Kidney (tissue), 13 donors: ENCODE measurements at regions not wholly inside any gene's neighbourhood (a gene's known extent, or its start where the extent isn't known, plus 50 kb on each side); places are given as distances from the start of the nearest gene placed in this dataset.

Source experiments
- DNase-seq, 5 donors: peaks; one replicate each; pipeline ENCODE4 v3.0.0-alpha.2; 2013 to 2020
- FAIRE-seq: peaks from 2 replicates; lab custom pipeline; 2012; peaks lifted over from hg19 to GRCh38; lab: Jason Lieb, UNC
- H3K27ac ChIP-seq, 2 donors: one replicate each; pipeline ENCODE4 v1.7.0; 2013; ENCODE audit warnings: low read depth in 2 of 2, low read length in 2 of 2, inconsistent platforms in 1 of 2
- H3K27me3 ChIP-seq: one replicate; pipeline ENCODE4 v1.7.1; 2013; ENCODE audit warnings: low read length, inconsistent platforms; ENCODE audit not compliant: control insufficient read depth, insufficient read depth
- H3K36me3 ChIP-seq, 3 donors: one replicate each; pipeline versions ENCODE4 v1.7.0 to v1.7.1; 2013; ENCODE audit warnings: low read length in 3 of 3, control low read depth in 1 of 3, inconsistent platforms in 1 of 3; ENCODE audit not compliant: insufficient read depth in 3 of 3, control insufficient read depth in 2 of 3
- H3K4me1 ChIP-seq, 3 donors: one replicate each; pipeline versions ENCODE4 v1.7.0 to v1.7.1; 2013; ENCODE audit warnings: low read length in 3 of 3, inconsistent platforms in 1 of 3, low read depth in 1 of 3; ENCODE audit not compliant: control insufficient read depth in 2 of 3, insufficient read depth in 2 of 3
- H3K4me3 ChIP-seq, 3 donors: one replicate each; pipeline versions ENCODE4 v1.7.0 to v1.8.1; 2013; ENCODE audit warnings: low read length in 3 of 3, control low read depth in 1 of 3, inconsistent platforms in 1 of 3
- H3K9ac ChIP-seq, 3 donors: one replicate each; pipeline versions ENCODE4 v1.7.0 to v1.7.1; 2013; ENCODE audit warnings: low read length in 3 of 3, control low read depth in 1 of 3, inconsistent platforms in 1 of 3
- H3K9me3 ChIP-seq, 3 donors: one replicate each; pipeline versions ENCODE4 v1.7.0 to v1.7.1; 2013; ENCODE audit warnings: low read length in 3 of 3, control low read depth in 1 of 3, inconsistent platforms in 1 of 3; ENCODE audit not compliant: control insufficient read depth in 2 of 3, insufficient read depth in 1 of 3
- CTCF ChIP-seq: IDR thresholded peaks from 3 replicates; pipeline ENCODE4 v1.5.1; 2012; ENCODE audit warnings: mild to moderate bottlenecking, moderate library complexity, borderline replicate concordance; ENCODE audit not compliant: insufficient read depth; ENCODE audit errors: extremely low read depth
- intact Hi-C: fragments of 100-400 bp; cut with DNase I; formaldehyde crosslinking; loops from one replicate; pipeline ENCODE4 v1.11.1; 2022
- donor health status: control.
- donor health status: control.
- donor health status: control.
- donor health status: control.
- donor health status: control.
- donor health status: DM: yes; HTN: yes; CAD: no.
- donor health status: Normal renal cell carcinoma (clear cell type).

GRCh38 chr14:54135804-54136280 is 179.2 kb upstream of the BMP4 start:
- peaks cover 0 to 4% (median 0%) of the 10 kb centered on the region in 3 donors for H3K4me1 ChIP-seq
- DNase-seq = no peak
- no peaks in the 10 kb centered on the region for H3K9me3 ChIP-seq
- H3K4me3 ChIP-seq = no peak overlapping the region
- TF ChIP-seq CTCF = no peak
- H3K27ac ChIP-seq = no peak overlapping the region
- FAIRE-seq = no peak
- no peak overlapping the region for H3K9ac ChIP-seq
- intact Hi-C loops = no loop called here
- H3K36me3 ChIP-seq = no peaks in the 10 kb centered on the region
- H3K27me3 ChIP-seq = no peaks in the 10 kb centered on the region

GRCh38 chr14:54136894-54137613 is 180.4 kb upstream of the BMP4 start:
- Histone ChIP-seq H3K9ac (no peak overlapping the region), H3K36me3 (no peaks in the 10 kb centered on the region), H3K27me3 (no peaks in the 10 kb centered on the region), H3K27ac (no peak overlapping the region), H3K4me3 (no peak overlapping the region), H3K9me3 (no peaks in the 10 kb centered on the region), H3K4me1 (peaks cover 0 to 4% (median 0%) of the 10 kb centered on the region in 3 donors)
- FAIRE-seq = no peak
- intact Hi-C loops = no loop called here
- no peak for TF ChIP-seq CTCF
- DNase-seq = no peak

GRCh38 chr14:54137614-54137961 is 181.0 kb upstream of the BMP4 start:
- no peaks in the 10 kb centered on the region for H3K9me3 ChIP-seq
- FAIRE-seq (no peak), DNase-seq (no peak)
- H3K27ac ChIP-seq = no peak overlapping the region
- peaks cover 0 to 6% (median 0%) of the 10 kb centered on the region in 3 donors for H3K4me1 ChIP-seq
- no peak for TF ChIP-seq CTCF
- H3K27me3 ChIP-seq = no peaks in the 10 kb centered on the region
- intact Hi-C loops = no loop called here
- H3K36me3 ChIP-seq = no peaks in the 10 kb centered on the region
- H3K4me3 ChIP-seq = no peak overlapping the region
- no peak overlapping the region for H3K9ac ChIP-seq

GRCh38 chr14:54138024-54138353 is 181.4 kb upstream of the BMP4 start:
- FAIRE-seq (no peak), DNase-seq (no peak)
- H3K27ac ChIP-seq = no peak overlapping the region
- no peak overlapping the region for H3K4me3 ChIP-seq
- intact Hi-C loops = no loop called here
- H3K36me3 ChIP-seq = no peaks in the 10 kb centered on the region
- no peaks in the 10 kb centered on the region for H3K27me3 ChIP-seq
- peaks cover 0 to 8% (median 0%) of the 10 kb centered on the region in 3 donors for H3K4me1 ChIP-seq
- no peak overlapping the region for H3K9ac ChIP-seq
- H3K9me3 ChIP-seq = no peaks in the 10 kb centered on the region
- TF ChIP-seq CTCF = no peak
